HEK293 (cell line): ENCODE measurements at regions not wholly inside any gene's neighbourhood (a gene's known extent, or its start where the extent isn't known, plus 50 kb on each side); places are given as distances from the start of the nearest gene placed in this dataset.

ENCODE experiments used
- CTCF ChIA-PET: fragments of 350-600 bp; formaldehyde crosslinking; extraction: SDS; loops from one replicate; lab custom pipeline; 2021; ENCODE audit warnings: antibody characterized with exemption; lab: Yijun Ruan, JAX
- POLR2A ChIA-PET: fragments of 300-600 bp; formaldehyde crosslinking; extraction: SDS; loops from one replicate; lab custom pipeline; 2020; ENCODE audit warnings: antibody characterized with exemption, inconsistent platforms; lab: Yijun Ruan, JAX
- H3K27ac ChIP-seq: fragments of 200-500 bp; sonication (Bioruptor generic); 2 replicates; pipeline ENCODE4 v1.5.1; 2014; ENCODE audit warnings: low read depth, low read length, control low read depth, inconsistent platforms; ENCODE audit errors: extremely low read depth
- H3K36me3 ChIP-seq, 2 experiments: fragments of 200-500 bp in 1 of 2; sonication (Bioruptor generic) in 1 of 2; 1 replicate in 1 of 2; 2 replicates in 1 of 2; pipeline ENCODE4 v1.5.1; 2014 to 2017; ENCODE audit warnings: inconsistent platforms in 2 of 2, low read length in 2 of 2; ENCODE audit not compliant: control insufficient read depth in 2 of 2, insufficient read depth in 1 of 2
- H3K4me1 ChIP-seq: fragments of 200-500 bp; sonication (Bioruptor generic); 2 replicates; pipeline ENCODE4 v1.5.1; 2014; ENCODE audit warnings: mild to moderate bottlenecking, low read length, inconsistent platforms; ENCODE audit not compliant: control insufficient read depth, insufficient read depth
- H3K4me3 ChIP-seq: 2 replicates; pipeline ENCODE4 v1.5.1; 2011; ENCODE audit warnings: low read depth, mild to moderate bottlenecking, control low read depth, low read length, moderate library complexity
- H3K9me3 ChIP-seq: fragments of 200-500 bp; sonication (Bioruptor generic); 2 replicates; pipeline ENCODE4 v1.5.1; 2014; ENCODE audit warnings: low read depth, low read length, inconsistent platforms; ENCODE audit not compliant: control insufficient read depth, insufficient read depth
- HOXA7 ChIP-seq: sonication (generic); formaldehyde crosslinking; IDR thresholded peaks from 2 replicates; pipeline ENCODE4 v1.8.1; 2022; ENCODE audit warnings: missing genetic modification reagents, borderline replicate concordance
- HOXD13 ChIP-seq: sonication (generic); formaldehyde crosslinking; IDR thresholded peaks from 2 replicates; pipeline ENCODE4 v1.8.0; 2022; ENCODE audit warnings: missing genetic modification reagents, borderline replicate concordance
- MZF1 ChIP-seq: fragments of 450-650 bp; formaldehyde crosslinking; IDR thresholded peaks from 2 replicates; pipeline ENCODE4 v1.5.1; 2017; ENCODE audit warnings: missing biosample characterization, missing genetic modification characterization, borderline replicate concordance
- SALL2 ChIP-seq: fragments of 450-650 bp; formaldehyde crosslinking; IDR thresholded peaks from 2 replicates; pipeline ENCODE4 v1.5.0; 2017; ENCODE audit warnings: missing biosample characterization, mild to moderate bottlenecking, missing genetic modification characterization, borderline replicate concordance
- ZBTB17 ChIP-seq: fragments of 450-650 bp; formaldehyde crosslinking; IDR thresholded peaks from 2 replicates; pipeline ENCODE4 v1.5.1; 2016; ENCODE audit warnings: missing biosample characterization, missing genetic modification characterization
- ZEB2 ChIP-seq: fragments of 450-650 bp; formaldehyde crosslinking; IDR thresholded peaks from 2 replicates; pipeline ENCODE4 v1.5.1; 2016; ENCODE audit warnings: missing biosample characterization, missing genetic modification characterization
- ZFP69B ChIP-seq: fragments of 450-650 bp; formaldehyde crosslinking; IDR thresholded peaks from 2 replicates; pipeline ENCODE4 v1.5.1; 2016; ENCODE audit warnings: missing biosample characterization, missing genetic modification characterization
- ZIC2 ChIP-seq: fragments of 450-650 bp; formaldehyde crosslinking; IDR thresholded peaks from 2 replicates; pipeline ENCODE4 v1.5.1; 2016; ENCODE audit warnings: missing biosample characterization, missing genetic modification characterization
- ZNF112 ChIP-seq: fragments of 450-650 bp; formaldehyde crosslinking; IDR thresholded peaks from 2 replicates; pipeline ENCODE4 v1.5.0; 2017; ENCODE audit warnings: missing biosample characterization, missing genetic modification characterization
- ZNF239 ChIP-seq: fragments of 450-650 bp; formaldehyde crosslinking; IDR thresholded peaks from 2 replicates; pipeline ENCODE4 v1.5.1; 2016; ENCODE audit warnings: missing biosample characterization, missing genetic modification characterization
- ZNF354C ChIP-seq: fragments of 450-650 bp; formaldehyde crosslinking; IDR thresholded peaks from 2 replicates; pipeline ENCODE4 v1.5.1; 2016; ENCODE audit warnings: missing biosample characterization, missing genetic modification characterization, low read depth, borderline replicate concordance
- ZNF394 ChIP-seq: fragments of 450-650 bp; formaldehyde crosslinking; IDR thresholded peaks from 2 replicates; pipeline ENCODE4 v1.5.1; 2016; ENCODE audit warnings: missing biosample characterization, missing genetic modification characterization, mild to moderate bottlenecking, moderate library complexity, borderline replicate concordance
- ZNF514 ChIP-seq: fragments of 450-650 bp; formaldehyde crosslinking; IDR thresholded peaks from 2 replicates; pipeline ENCODE4 v1.5.1; 2016; ENCODE audit warnings: missing biosample characterization, missing genetic modification characterization
- ZNF639 ChIP-seq: fragments of 450-650 bp; formaldehyde crosslinking; IDR thresholded peaks from 2 replicates; pipeline ENCODE4 v1.5.1; 2016; ENCODE audit warnings: missing biosample characterization, missing genetic modification characterization
- ZNF670 ChIP-seq: fragments of 450-650 bp; formaldehyde crosslinking; IDR thresholded peaks from 2 replicates; pipeline ENCODE4 v1.5.1; 2016; ENCODE audit warnings: missing biosample characterization, missing genetic modification characterization, low read depth
- ZNF707 ChIP-seq: fragments of 450-650 bp; formaldehyde crosslinking; IDR thresholded peaks from 2 replicates; pipeline ENCODE4 v1.5.1; 2016; ENCODE audit warnings: missing biosample characterization, missing genetic modification characterization
- ZNF747 ChIP-seq: fragments of 450-650 bp; formaldehyde crosslinking; IDR thresholded peaks from 2 replicates; pipeline ENCODE4 v1.5.1; 2016; ENCODE audit warnings: missing biosample characterization, missing genetic modification characterization
- ZSCAN30 ChIP-seq: fragments of 450-650 bp; IDR thresholded peaks from 2 replicates; pipeline ENCODE4 v1.5.1; 2018; ENCODE audit warnings: missing biosample characterization, mild to moderate bottlenecking, missing genetic modification characterization, moderate library complexity
- TF ChIP-seq, protein P1 (sequence below): fragments of 450-650 bp; formaldehyde crosslinking; IDR thresholded peaks from 2 replicates; pipeline ENCODE4 v1.5.1; 2016; ENCODE audit warnings: missing biosample characterization, missing genetic modification characterization, borderline replicate concordance
- TF ChIP-seq, protein P2 (sequence below): fragments of 450-650 bp; formaldehyde crosslinking; IDR thresholded peaks from 2 replicates; pipeline ENCODE4 v1.5.1; 2016; ENCODE audit warnings: missing biosample characterization, missing genetic modification characterization
- TF ChIP-seq, protein P3 (sequence below): fragments of 450-650 bp; formaldehyde crosslinking; IDR thresholded peaks from 2 replicates; pipeline ENCODE4 v1.5.1; 2016; ENCODE audit warnings: missing biosample characterization, missing genetic modification characterization, borderline replicate concordance

DNA sequence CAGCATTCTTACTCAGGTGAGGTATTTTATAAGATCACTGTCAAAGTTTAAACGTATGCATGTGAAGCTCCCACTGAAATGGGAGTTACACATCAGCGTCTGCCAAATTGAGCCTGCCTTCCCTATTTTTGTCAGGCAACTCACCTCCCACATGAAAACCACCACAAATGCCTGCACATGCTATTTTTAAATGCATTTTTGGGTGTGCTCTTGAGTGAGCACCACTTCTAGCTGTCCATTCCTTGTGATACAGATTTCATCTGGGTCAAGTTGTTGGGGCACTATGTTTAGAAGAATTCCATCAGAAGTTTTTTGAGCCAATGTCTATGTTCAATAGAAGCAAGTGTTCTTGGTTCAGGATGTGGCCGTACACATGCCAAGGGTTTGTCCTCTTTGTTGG lies 71.7 kb upstream of the RIPPLY2 start (continued):
- TF ChIP-seq ZNF239, result no peak
- TF ChIP-seq, protein P1, sequence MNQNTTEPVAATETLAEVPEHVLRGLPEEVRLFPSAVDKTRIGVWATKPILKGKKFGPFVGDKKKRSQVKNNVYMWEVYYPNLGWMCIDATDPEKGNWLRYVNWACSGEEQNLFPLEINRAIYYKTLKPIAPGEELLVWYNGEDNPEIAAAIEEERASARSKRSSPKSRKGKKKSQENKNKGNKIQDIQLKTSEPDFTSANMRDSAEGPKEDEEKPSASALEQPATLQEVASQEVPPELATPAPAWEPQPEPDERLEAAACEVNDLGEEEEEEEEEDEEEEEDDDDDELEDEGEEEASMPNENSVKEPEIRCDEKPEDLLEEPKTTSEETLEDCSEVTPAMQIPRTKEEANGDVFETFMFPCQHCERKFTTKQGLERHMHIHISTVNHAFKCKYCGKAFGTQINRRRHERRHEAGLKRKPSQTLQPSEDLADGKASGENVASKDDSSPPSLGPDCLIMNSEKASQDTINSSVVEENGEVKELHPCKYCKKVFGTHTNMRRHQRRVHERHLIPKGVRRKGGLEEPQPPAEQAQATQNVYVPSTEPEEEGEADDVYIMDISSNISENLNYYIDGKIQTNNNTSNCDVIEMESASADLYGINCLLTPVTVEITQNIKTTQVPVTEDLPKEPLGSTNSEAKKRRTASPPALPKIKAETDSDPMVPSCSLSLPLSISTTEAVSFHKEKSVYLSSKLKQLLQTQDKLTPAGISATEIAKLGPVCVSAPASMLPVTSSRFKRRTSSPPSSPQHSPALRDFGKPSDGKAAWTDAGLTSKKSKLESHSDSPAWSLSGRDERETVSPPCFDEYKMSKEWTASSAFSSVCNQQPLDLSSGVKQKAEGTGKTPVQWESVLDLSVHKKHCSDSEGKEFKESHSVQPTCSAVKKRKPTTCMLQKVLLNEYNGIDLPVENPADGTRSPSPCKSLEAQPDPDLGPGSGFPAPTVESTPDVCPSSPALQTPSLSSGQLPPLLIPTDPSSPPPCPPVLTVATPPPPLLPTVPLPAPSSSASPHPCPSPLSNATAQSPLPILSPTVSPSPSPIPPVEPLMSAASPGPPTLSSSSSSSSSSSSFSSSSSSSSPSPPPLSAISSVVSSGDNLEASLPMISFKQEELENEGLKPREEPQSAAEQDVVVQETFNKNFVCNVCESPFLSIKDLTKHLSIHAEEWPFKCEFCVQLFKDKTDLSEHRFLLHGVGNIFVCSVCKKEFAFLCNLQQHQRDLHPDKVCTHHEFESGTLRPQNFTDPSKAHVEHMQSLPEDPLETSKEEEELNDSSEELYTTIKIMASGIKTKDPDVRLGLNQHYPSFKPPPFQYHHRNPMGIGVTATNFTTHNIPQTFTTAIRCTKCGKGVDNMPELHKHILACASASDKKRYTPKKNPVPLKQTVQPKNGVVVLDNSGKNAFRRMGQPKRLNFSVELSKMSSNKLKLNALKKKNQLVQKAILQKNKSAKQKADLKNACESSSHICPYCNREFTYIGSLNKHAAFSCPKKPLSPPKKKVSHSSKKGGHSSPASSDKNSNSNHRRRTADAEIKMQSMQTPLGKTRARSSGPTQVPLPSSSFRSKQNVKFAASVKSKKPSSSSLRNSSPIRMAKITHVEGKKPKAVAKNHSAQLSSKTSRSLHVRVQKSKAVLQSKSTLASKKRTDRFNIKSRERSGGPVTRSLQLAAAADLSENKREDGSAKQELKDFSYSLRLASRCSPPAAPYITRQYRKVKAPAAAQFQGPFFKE (tag by site-specific recombination), result no peak

DNA sequence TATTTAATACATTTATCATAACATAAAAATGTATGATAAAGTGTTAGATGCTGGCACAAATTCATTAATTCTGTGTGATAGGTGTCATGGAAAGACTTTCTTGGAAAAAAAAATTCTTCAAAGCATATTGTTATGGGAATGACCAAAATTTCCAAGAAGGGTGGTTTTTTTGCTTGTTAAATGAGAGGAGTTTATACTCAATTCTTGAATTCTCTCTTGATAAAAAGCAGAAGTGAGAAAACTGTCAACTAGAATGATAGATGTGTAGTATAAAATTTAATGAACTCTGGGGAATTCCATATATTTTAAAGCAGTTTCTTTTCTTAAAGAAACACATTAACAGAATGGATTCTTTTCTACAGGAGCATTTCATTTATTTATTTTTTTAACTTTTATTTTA lies 62.0 kb upstream of the SNAP91 start:
- POLR2A ChIA-PET, result no interaction called here
- Histone ChIP-seq H3K27ac (no peak overlapping the region), H3K9me3 (no peaks in the 10 kb centered on the region; the same call in 1 of the 2 replicates), H3K36me3 (no peaks in the 10 kb centered on the region), H3K4me3 (no peak overlapping the region), H3K4me1 (no peaks in the 10 kb centered on the region)
- TF ChIP-seq ZNF670 (no peak), ZFP69B (tag by site-specific recombination) (no peak), ZIC2 (tag by site-specific recombination) (no peak), SALL2 (tag by site-specific recombination) (no peak)
- CTCF ChIA-PET, result no interaction called here

DNA sequence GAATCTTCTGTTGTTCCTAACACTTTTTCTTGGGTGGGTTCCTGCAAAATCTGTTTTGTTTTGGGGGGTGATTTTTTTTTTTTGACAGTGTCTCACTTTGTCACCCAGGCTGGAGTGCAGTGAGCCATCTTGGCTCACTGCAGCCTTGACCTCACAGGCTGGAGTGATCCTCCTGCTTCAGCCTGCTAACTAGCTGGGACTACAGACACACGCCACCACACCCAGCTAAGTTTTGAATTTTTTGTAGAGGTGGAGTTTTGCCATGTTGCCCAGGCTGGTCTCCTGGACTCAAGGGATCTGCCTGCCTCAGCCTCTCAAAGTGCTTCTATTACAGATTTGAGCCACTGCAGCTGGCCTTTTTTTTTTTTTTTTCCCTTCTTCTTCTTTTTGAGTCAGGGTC lies 60.5 kb upstream of the SNAP91 start:
- ChIA-PET CTCF (interaction anchor here (0.6 kb wide), 1 partner anchor 392 kb away, joined by 3 read pairs; no protein-coding TSS in a partner anchor), POLR2A (no interaction called here)
- H3K36me3 ChIP-seq, result no peaks in the 10 kb centered on the region
- H3K27ac ChIP-seq, result no peak overlapping the region
- no peak for TF ChIP-seq ZSCAN30 (tag by site-specific recombination)
- TF ChIP-seq ZNF639 (tag by site-specific recombination), result no peak
- no peak for TF ChIP-seq ZNF747 (tag by site-specific recombination)
- TF ChIP-seq ZBTB17 (tag by site-specific recombination), result no peak
- TF ChIP-seq, protein P2, sequence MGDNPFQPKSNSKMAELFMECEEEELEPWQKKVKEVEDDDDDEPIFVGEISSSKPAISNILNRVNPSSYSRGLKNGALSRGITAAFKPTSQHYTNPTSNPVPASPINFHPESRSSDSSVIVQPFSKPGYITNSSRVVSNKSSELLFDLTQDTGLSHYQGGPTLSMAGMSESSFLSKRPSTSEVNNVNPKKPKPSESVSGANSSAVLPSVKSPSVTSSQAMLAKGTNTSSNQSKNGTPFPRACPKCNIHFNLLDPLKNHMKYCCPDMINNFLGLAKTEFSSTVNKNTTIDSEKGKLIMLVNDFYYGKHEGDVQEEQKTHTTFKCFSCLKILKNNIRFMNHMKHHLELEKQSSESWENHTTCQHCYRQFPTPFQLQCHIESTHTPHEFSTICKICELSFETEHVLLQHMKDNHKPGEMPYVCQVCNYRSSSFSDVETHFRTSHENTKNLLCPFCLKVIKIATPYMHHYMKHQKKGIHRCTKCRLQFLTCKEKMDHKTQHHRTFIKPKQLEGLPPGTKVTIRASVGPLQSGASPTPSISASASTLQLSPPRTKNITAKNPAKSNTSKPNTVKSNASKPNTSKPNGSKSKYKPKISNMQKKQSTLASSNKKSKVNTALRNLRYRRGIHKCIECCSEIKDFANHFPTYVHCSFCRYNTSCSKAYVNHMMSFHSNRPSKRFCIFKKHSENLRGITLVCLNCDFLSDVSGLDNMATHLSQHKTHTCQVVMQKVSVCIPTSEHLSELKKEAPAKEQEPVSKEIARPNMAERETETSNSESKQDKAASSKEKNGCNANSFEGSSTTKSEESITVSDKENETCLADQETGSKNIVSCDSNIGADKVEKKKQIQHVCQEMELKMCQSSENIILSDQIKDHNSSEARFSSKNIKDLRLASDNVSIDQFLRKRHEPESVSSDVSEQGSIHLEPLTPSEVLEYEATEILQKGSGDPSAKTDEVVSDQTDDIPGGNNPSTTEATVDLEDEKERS, result no peak
- TF ChIP-seq ZNF514, result no peak
- TF ChIP-seq ZEB2, result no peak
- no peak for TF ChIP-seq ZNF707 (tag by site-specific recombination)
- no peak for TF ChIP-seq MZF1 (tag by site-specific recombination)
- no peak for TF ChIP-seq HOXD13 (CRISPR knock-in tag)
- TF ChIP-seq, protein P3, sequence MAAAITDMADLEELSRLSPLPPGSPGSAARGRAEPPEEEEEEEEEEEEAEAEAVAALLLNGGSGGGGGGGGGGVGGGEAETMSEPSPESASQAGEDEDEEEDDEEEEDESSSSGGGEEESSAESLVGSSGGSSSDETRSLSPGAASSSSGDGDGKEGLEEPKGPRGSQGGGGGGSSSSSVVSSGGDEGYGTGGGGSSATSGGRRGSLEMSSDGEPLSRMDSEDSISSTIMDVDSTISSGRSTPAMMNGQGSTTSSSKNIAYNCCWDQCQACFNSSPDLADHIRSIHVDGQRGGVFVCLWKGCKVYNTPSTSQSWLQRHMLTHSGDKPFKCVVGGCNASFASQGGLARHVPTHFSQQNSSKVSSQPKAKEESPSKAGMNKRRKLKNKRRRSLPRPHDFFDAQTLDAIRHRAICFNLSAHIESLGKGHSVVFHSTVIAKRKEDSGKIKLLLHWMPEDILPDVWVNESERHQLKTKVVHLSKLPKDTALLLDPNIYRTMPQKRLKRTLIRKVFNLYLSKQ (tag by site-specific recombination), result no peak
- TF ChIP-seq HOXA7, result no peak
- no peak for TF ChIP-seq ZNF394 (tag by site-specific recombination)
- no peak for TF ChIP-seq ZNF112 (tag by site-specific recombination)
- no peak for TF ChIP-seq ZNF354C (tag by site-specific recombination)
- H3K9me3 ChIP-seq, result no peaks in the 10 kb centered on the region; the same call in 1 of the 2 replicates
- no peak overlapping the region for H3K4me3 ChIP-seq
- H3K4me1 ChIP-seq, result no peaks in the 10 kb centered on the region
